ENCODE measurements at regions not wholly inside any gene's neighbourhood (a gene's known extent, or its start where the extent isn't known, plus 50 kb on each side); places are given as distances from the start of the nearest gene placed in this dataset.
A peak's percentile ranks its signal among the peaks of the same experiment; 100 is the strongest.

DNA sequence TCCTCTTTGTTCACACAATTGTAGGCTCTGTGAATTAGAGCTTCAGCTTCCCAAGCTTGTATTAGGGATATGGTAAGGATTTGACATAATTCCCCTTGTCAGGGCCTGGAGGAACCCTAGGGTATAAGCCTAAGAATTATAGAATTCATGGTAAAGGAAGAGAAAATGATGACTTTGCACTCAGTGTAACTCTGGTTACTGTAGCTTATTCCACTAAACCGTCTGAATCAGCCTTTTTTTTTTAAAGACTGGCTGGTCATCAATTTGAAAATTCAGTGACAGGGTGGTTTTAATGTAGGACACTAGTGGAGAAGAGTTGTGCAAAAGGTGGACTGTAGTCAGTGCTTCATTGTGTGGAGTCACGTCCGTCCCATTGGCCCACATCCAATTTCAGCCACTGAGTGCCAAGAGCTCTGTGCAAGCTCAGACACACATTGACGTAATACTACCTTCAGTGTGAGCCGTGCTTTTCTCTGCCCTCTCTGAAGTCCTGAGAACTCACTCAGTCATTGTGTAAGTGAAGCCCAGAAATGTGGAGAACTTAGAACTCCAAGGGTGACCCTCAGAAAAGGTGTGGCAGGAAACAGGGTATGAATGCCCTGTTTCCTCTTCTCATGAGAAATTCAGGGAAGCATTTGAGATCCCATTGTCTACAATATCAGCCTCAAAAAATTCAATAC is 449.8 kb downstream of the C4orf33 start:
- DNase-seq (ENCODE audit: low spot score) (no peak), FAIRE-seq (no peak)

DNA sequence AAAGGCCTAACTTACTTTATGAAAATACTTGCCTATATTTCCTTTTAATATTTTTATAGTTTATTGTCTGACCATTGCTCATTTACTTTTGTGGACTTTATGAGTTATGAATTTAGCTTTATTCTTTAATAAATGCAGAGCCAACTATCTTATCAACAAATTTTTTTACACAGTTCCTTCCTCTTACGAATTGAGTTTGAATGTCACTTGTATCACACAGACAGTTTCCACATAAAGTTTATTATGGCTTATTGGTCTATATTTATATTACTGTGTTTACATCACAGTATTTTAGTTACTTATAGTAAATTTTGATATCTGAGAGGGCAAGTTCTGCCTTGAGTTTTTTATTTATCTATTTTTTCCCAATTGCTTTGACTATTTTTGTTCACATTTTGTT is 450.6 kb downstream of the C4orf33 start:
- DNase-seq (ENCODE audit: low spot score) (no peak), FAIRE-seq (no peak)

DNA sequence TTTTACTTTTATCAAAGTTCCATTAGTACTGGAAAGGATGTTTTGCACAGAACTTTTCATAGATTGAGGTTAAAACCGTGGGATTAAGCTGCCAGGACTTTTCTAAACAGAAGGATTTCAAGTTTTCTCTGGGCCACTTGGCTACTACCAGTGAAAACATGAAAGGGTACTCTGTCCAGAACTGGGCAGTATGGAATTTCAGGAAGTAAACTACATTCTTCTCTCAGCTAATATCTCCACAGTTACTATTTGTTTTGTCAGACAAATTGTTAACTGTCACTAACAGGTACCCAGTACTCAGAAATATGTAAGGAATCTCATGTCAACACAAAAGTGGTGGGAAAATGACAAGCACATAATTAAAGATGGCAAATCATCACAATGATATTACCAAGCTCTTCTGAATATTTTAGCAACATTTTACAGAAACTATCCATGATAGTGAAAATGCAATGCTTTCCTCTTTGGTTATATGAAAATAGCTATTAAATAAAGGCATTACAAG is 454.4 kb downstream of the C4orf33 start:
- DNase-seq (ENCODE audit: low spot score): no peak
- FAIRE-seq: no peak

DNA sequence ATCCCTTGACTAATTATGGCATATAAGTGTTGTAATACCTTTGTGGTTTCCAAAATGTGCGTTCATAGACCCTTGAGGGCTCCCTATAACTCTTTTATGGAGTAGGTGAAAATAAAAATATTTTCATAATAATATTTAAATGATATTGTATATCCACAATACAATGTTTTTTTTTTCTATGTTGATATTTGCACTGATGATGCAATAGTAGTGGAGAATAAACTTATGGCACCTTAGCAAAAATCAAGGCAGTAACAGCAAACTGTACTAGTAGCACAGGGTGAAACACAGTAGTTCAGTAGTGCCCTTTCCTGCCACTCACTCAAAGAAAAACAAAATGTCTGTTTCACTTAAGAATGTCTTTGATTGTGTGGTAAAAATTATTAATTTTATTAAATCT is 465.3 kb downstream of the C4orf33 start:
- FAIRE-seq (no peak), DNase-seq (ENCODE audit: low spot score) (no peak)

DNA sequence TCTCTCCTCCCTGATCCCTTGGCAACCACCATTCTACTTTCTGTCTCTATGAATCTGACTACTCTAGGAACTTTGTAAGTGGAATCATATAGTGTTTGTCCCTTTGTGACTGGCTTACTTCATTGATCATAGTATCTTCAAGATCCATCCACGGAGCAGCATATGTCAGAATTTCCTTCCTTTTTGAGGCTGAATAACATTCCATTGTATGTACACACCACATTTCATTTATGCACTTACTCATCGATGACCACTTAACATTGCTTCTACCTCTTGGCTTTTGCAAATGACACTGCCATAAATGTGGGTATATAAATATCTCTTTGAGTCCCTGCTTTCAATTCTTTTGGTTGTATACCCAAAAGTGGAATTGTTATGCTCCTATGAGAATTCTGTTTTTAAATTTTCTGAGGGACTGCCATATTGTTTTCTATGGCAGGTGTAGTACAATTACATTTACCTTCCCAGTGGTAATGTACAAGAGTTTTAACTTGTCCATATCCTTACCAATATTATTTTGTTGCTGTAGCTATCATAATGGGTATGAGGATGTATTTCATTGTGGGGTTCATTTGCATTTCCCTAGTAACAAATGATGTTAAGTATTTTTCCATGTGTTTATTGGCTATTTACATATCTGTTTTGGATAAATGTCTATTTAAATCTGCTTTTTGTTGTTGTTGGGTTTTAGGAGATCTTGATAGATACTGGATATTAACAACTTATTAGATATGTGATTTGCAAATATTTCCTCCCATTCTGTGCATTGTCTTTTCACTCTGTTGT is 466.1 kb downstream of the C4orf33 start:
- DNase-seq (ENCODE audit: low spot score): no peak
- no peak for FAIRE-seq

DNA sequence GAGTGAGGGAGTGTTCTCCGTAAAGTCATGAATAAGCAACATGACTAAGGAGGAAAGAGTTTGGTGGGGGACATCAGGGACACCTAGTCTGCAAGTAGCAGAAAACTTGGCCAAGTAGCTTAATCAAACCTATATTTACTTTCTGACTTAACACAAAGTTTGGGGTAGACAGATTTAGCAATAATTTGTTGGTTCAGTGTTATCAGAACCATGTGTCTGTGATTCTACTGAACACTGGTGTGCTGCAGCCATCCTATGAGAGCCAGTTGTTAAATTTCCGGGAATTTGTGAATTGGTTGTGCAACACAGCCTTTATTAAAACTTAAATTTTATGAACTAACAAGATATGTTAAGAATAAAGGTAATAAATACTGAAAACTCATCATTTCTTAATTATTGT is 469.3 kb downstream of the C4orf33 start:
- no peak for DNase-seq (ENCODE audit: low spot score)
- FAIRE-seq: no peak

DNA sequence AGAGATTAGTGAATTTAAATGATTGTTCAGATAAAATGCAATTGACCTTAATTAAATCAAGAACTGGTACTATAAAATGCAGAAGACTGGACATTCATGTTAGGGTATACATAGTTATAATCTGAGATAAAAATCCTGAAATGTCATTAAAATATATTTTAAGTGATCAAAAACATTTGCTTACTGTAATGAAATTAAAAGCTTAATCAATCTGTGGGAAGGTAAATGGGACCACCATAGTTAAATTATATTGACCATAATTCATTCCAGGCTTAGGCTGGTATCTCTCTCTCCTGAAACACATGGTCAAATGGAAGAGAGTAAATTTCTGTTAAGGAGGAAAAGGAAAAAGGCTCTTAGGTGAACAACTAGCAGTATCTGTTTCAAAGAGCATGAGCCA is 474.4 kb downstream of the C4orf33 start:
- DNase-seq (ENCODE audit: low spot score): no peak

DNA sequence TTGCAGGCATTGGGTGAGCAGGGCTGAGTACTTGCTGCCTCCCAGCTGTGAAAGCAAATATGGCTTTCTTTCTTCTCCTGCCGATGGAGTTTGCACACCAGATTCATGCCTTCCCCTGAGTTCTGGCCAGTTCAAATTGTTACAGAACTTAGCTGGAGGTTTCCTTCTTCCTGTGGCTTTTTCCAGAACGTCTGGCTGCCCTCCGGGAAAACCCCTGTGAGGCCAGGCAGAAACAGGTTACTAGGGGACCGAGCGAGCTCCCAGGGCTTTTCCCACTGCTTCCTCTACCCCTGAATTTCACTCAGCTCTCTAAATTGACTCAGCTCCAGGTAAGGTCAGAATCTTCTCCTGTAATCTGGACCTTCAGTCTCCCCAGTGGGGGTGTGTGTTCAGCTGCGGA is 482.4 kb downstream of the C4orf33 start:
- DNase-seq (ENCODE audit: low spot score) (no peak), FAIRE-seq (no peak)

More for the DNA sequence above, 474.4 kb downstream of the C4orf33 start:
- no peak for FAIRE-seq

DNA sequence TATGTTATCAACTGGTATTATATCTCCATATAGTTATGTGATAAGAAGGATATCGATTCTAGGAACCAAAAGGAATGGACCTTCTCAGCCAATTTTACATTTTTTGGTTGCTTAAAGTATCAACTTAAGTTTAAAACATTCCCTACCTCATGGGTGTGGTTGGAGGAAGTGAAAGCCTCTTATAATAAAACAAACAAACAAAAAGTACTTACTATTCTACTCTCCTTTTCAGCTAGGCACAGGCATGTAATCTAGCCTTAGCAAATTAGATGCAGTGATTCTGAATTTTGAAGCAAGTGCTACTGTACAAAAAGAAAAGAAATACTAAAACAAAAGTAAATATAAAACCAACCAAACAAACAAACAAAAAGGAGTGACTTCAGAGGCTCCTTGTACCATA is 485.4 kb downstream of the C4orf33 start:
- FAIRE-seq: no peak

DNA sequence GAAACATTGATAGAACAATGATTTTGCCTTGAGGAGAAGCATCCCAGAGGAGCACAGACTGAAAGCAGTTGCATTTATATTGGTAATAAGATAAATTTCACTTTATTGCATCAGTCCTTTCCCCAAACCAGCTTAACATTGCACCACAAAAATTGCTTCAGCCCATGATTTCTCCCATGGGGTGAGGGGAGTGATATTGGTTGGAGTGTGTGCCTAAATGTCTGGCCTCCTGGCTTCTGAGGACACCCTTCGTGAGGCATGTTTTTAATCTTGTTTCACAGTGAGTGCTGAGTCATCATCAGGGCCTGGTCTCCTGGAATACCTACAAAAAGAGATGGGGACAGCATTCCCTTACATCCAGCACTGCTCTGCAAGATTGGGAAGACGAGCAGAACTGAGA is 487.9 kb downstream of the C4orf33 start:
- FAIRE-seq (no peak), DNase-seq (ENCODE audit: low spot score) (no peak)

More for the DNA sequence above, 485.4 kb downstream of the C4orf33 start:
- no peak for DNase-seq (ENCODE audit: low spot score)

DNA sequence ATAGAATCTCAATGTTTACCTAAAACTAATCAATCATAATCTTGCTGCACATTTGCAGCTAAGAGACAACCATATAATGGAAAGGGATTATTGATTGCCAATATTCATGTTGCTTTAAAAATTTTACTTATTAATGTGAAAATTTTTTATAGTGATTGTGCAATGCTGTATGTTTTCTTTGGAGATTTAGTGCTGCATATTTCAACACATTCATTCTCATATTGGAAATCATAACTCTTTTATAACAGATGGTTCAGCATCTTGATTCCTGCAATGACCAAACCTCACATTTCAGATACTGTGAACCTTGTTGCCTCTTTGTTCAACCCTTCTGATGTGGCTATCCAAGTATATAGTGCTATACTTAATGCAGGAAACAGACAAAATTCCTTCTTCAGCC is 502.6 kb downstream of the C4orf33 start:
- FAIRE-seq (no peak), DNase-seq (ENCODE audit: low spot score) (no peak)

DNA sequence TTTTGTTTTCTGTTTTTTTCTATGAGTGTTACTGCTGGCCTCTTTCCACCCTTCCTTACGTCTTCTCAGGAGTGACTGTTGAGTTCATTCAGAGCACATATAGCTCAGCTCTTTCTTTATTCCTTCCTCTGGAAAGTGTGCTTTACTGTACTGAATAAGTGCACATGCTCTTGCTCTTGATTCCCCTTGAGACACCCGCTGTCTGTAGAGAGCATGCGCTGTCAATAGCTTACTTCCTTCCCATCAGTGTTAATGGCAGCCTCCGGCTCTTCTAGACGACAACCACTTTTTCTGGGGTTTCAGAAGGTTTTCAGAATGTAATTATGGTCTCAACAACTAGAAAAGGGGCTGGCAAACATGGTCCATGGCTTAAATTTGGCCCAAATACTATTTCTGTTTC is 504.9 kb downstream of the C4orf33 start:
- FAIRE-seq (no peak), DNase-seq (ENCODE audit: low spot score) (no peak)

DNA sequence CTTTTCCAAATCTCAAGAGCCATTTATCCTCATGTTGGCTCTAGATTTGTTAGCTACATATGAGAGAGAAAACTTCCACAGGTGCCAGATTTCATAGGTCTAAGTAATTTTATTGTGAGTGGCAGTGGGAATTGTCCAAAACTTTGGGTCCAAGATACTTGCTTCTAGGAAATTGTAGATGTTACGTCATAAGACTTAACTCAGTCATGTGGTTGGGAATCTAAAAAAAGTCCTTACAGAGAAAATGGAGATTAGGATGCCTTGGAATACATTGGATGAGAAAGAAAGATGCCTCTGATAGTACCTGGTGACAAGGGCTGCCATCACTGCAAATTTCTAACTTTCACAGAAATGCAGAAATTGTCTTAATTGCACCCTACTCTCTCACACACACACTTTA is 506.5 kb downstream of the C4orf33 start:
- no peak for DNase-seq (ENCODE audit: low spot score)
- FAIRE-seq: no peak

DNA sequence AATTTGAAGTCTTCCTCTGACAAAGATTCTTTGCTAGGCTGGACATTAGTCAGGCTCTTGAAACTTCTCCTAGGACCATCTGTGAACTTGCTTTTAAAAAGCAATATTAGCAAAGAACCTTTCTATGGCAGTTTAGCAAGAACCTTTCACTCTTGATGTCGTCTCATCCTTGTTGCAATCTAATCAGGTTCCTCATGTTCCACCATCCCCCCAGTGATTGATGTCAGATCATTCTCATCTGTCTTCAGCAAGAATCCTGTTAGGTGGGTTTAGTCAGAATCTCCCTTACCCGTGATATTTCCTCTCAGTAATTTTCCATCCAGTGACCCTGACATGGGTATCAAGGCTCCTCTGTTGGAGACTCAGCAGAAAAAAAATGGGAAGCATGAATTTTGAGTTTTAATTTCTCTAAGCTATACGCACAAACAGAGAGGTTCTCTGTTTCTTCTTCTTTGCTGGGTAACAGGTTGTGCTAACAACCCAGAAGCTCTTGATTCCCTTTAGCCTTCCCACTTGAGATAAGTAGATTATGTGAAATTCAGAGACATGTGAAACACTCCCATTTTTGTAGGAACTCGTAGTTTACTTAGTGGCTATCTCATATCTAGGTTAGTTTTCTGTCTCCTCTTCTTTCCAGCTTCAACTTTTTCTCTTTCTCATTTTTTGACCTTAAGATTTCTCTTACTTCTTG is 507.4 kb downstream of the C4orf33 start:
- FAIRE-seq (no peak), DNase-seq (ENCODE audit: low spot score) (no peak)

DNA sequence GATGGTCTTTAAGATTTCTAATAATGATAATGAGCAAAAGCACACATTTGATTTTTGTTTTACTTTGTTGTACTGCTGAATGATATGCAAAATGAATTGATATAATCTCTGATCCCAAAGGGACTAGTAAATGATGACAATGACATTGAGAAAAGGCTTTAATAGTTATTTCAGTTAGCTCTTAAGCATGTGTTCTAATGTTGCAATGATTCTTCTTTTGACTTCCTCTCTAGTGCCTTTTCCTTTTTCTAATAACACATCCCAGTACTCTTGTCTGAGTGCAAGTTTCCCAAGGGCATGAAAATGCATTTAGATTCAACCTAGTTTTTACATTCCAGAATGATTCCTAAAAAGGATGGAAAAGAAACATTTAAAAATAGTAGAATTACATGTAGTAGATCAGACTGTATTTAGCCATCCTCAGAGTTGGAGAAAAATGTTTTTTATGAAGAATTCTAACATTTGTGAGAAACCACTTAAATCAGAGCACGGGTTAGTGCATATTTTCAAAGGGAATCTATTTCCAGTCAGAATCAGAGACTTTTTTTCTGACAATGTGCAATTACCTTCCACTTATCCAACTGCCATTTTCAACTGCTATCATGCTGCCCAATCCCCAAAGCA is 508.8 kb downstream of the C4orf33 start:
- DNase-seq (ENCODE audit: low spot score) (no peak), FAIRE-seq (no peak)

DNA sequence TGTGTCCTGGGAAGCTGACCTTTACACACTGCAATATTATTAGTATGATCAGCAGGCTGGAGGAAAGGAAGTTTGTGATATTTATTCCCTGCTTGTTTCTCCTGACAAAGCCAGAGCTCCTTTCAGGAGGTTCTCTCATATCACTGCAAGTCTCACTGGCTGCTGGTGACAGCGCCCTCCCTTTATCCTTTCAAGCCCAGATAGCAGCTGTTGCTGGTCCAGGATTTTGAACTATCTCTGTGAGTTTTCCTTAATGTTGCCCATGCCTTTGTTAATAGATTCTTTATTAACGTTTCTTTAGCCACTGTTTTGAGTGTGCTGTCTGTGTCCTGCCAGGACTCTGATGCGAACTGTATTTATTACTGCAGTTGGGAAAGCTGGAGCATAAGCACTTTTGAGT is 518.7 kb downstream of the C4orf33 start:
- FAIRE-seq: no peak
- no peak for DNase-seq (ENCODE audit: low spot score)

DNA sequence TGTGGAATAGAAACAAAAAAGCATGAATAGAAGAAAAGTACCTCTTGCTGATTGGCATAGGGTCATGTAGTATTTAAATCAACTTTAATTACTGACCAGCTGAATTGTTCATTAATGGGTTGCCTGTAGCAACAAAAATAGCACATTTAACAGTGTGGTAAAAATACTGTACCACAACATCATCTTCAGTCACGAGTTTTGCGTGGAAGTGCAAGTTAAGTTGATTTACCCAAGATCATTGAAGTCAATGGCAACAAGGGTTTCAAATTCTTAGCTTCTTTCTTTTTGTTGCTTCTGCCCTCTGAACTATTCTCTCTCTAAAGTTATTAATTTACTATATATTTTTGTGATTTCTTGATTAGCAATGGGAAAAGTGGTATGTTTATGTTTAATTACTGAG is 526.6 kb downstream of the C4orf33 start:
- no peak for FAIRE-seq
- no peak for DNase-seq (ENCODE audit: low spot score)

DNA sequence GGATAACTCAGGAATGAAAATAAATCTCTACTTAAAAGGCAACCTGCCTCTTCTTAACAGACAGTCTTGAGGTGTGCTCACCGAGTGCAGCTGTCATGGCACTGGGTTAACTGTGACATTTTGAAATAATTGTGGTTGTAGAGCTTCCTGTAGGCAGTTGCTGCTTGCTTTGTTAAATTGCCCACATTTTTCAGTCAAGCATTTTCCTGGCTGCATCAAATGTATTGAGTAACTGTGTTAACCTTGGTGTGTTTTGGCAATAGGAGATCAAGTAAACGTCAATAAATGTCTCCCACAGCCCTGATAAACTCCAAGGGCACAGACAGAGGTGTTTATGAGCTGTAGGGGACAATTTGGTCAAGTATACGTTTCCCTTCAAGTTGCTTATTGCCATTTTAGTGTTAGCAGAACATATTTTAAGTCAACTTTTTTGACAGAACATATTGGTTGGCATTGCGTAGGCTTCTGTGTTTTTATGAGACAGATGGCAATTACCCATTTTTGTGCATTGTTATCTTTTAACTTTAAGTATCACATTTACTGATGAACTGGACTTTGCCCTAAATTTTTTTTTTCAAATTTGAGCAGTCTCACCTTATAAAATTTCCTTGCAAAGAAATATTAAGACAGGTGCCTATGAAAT is 527.4 kb downstream of the C4orf33 start:
- FAIRE-seq (no peak), DNase-seq (ENCODE audit: low spot score) (no peak)

DNA sequence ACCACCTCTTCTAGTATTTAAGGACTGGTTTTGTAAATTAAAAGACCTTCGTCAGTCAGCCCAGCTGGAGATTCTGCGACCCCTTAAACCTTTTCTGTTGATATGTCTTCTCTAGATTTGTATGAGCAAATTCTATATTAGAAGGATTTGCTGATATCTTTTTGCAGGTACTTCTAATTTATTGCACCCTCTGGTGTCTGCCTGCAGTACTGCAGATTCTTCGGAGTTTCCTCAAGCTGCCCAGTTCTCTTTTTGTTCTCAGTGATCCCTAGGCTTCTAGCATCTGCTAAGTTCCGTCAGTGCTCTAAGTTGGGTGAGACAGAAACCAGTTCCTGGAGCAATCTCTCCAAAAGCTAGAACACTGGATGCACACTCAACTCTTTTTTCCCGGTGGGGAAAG is 545.2 kb downstream of the C4orf33 start:
- FAIRE-seq: no peak
- peak; percentile 20 for DNase-seq (ENCODE audit: low spot score)

DNA sequence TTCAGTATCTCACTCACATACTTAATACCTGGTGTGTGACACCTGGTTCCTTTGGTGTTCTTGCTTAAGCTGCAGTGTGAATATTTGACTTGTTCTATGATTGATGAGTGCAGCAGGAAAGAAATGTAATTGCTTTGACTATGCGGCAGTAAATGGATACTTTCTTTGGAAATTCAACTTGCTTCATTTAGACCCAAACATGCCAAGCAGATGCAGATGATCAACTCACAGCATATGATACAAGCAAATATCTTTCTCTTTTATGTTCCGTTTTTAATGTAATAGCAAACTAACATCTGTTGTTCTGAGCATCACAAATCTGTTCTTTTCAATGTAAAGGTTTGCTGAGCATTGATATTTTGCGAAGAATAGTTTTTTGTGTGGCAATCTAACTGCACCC is 549.5 kb downstream of the C4orf33 start:
- DNase-seq (ENCODE audit: low spot score): no peak
- FAIRE-seq: no peak

DNA sequence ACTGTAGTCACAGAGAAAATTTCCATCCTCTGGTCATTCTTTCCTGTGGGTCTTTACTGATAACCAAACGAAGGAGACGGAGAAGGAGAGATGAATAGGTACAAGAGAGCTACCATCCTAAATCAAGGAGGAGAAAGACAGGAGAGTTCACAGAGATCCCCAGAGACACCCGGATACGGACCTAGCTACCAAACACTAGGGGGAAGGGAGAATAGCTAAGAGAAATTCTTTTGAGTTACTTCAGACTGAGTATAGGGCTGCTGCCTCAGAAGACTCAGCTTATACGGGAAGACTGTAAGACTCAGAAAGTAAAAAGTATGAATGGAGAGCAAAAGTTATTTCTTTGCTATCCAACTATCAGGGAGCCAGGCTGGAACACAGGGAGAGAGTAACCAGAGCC is 572.1 kb downstream of the C4orf33 start:
- no peak for FAIRE-seq
- no peak for DNase-seq (ENCODE audit: low spot score)
